Activated CD4-positive, alpha-beta memory T cell treated with anti-CD3 and anti-CD28 coated beads for 36 hours (primary cell): ENCODE measurements at regions not wholly inside any gene's neighbourhood (a gene's known extent, or its start where the extent isn't known, plus 50 kb on each side); places are given as distances from the start of the nearest gene placed in this dataset.

Source experiments
- CTCF ChIA-PET: fragments of 350-600 bp; sonication (Branson Sonifier 250); formaldehyde crosslinking; loops from one replicate; lab custom pipeline; 2021; ENCODE audit warnings: antibody characterized with exemption, inconsistent platforms; lab: Charles Lee
- POLR2A ChIA-PET: fragments of 350-600 bp; sonication (Branson Sonifier 250); formaldehyde crosslinking; loops from one replicate; lab custom pipeline; 2021; ENCODE audit warnings: antibody characterized with exemption; lab: Charles Lee
- DNase-seq: peaks from one replicate; pipeline ENCODE4 v3.0.0-alpha.2; 2020
- H3K27ac Mint-ChIP-seq: one replicate; pipeline ENCODE4 v1.8.0; 2021; ENCODE audit warnings: mixed read lengths
- H3K27me3 Mint-ChIP-seq: one replicate; pipeline ENCODE4 v1.8.0; 2021; ENCODE audit warnings: mixed read lengths
- H3K36me3 Mint-ChIP-seq: one replicate; pipeline ENCODE4 v1.8.0; 2021; ENCODE audit warnings: mixed read lengths
- H3K4me1 Mint-ChIP-seq: one replicate; pipeline ENCODE4 v1.8.0; 2021; ENCODE audit warnings: low read depth, mixed read lengths
- H3K4me3 Mint-ChIP-seq: one replicate; pipeline ENCODE4 v1.8.0; 2021; ENCODE audit warnings: mild to moderate bottlenecking, mixed read lengths
- H3K9me3 Mint-ChIP-seq: one replicate; pipeline ENCODE4 v1.8.0; 2021; ENCODE audit warnings: mixed read lengths
- intact Hi-C: fragments of 100-400 bp; cut with micrococcal nuclease; formaldehyde crosslinking; loops from one replicate; pipeline ENCODE4 v1.15.1; 2023

- H3K27ac Mint-ChIP-seq: peak overlapping the region; percentile 14
- no peaks in the 10 kb centered on the region for H3K36me3 Mint-ChIP-seq
- no peaks in the 10 kb centered on the region for H3K9me3 Mint-ChIP-seq
- CTCF ChIA-PET: no interaction called here
- intact Hi-C loops: no loop called here
- H3K4me1 Mint-ChIP-seq: peaks cover 44% of the 10 kb centered on the region
- POLR2A ChIA-PET: no interaction called here
- no peak overlapping the region for H3K4me3 Mint-ChIP-seq
- no peak for DNase-seq
- H3K27me3 Mint-ChIP-seq: no peaks in the 10 kb centered on the region
Observed at GRCh38 chr11:95717314-95717713, 72.3 kb downstream of the FAM76B start.

- intact Hi-C loops: no loop called here
- H3K4me3 Mint-ChIP-seq: no peak overlapping the region
- CTCF ChIA-PET: interaction anchor here (0.9 to 15.1 kb wide), 3 partner anchors 10 to 562 kb away, joined by 4 to 389 read pairs (median 34); no protein-coding TSS in a partner anchor
- POLR2A ChIA-PET: interaction anchor here (0.9 to 1.1 kb wide), 2 partner anchors 8 to 562 kb away, joined by 3 to 4 read pairs; no protein-coding TSS in a partner anchor
- H3K36me3 Mint-ChIP-seq: no peaks in the 10 kb centered on the region
- H3K9me3 Mint-ChIP-seq: no peaks in the 10 kb centered on the region
- peak overlapping the region; percentile 43 for H3K27ac Mint-ChIP-seq
- peaks cover 55% of the 10 kb centered on the region for H3K4me1 Mint-ChIP-seq
- DNase-seq: no peak
- no peaks in the 10 kb centered on the region for H3K27me3 Mint-ChIP-seq
Observed at GRCh38 chr11:95716266-95716665, 73.3 kb downstream of the FAM76B start.

GRCh38 chr11:95715777-95716241, 73.8 kb downstream of the FAM76B start:
- intact Hi-C loops: loop anchor here (1.0 to 2.0 kb wide), 3 partner anchors 16 to 73 kb away; partner anchors contain the start of gene FAM76B
- POLR2A ChIA-PET: interaction anchor here (0.9 to 1.1 kb wide), 2 partner anchors 9 to 561 kb away, joined by 3 to 4 read pairs; no protein-coding TSS in a partner anchor

GRCh38 chr11:95714843-95715776, 74.5 kb downstream of the FAM76B start:
- ChIA-PET POLR2A (interaction anchor here (0.9 to 1.1 kb wide), 2 partner anchors 9 to 561 kb away, joined by 3 to 4 read pairs; no protein-coding TSS in a partner anchor), CTCF (interaction anchor here (0.7 to 15.1 kb wide), 6 partner anchors 9 to 561 kb away, joined by 3 to 389 read pairs (median 6); no protein-coding TSS in a partner anchor)
- Mint-ChIP-seq H3K4me3 (no peak overlapping the region), H3K9me3 (no peaks in the 10 kb centered on the region), H3K4me1 (peaks cover 55% of the 10 kb centered on the region), H3K27ac (no peak overlapping the region), H3K36me3 (no peaks in the 10 kb centered on the region), H3K27me3 (no peaks in the 10 kb centered on the region)
- intact Hi-C loops: loop anchor here (1.0 to 5.0 kb wide), 4 partner anchors 15 to 712 kb away; partner anchors contain the start of gene FAM76B
- DNase-seq: no peak

More at GRCh38 chr11:95715777-95716241, 73.8 kb downstream of the FAM76B start:
- no peak overlapping the region for H3K4me3 Mint-ChIP-seq
- no peaks in the 10 kb centered on the region for H3K27me3 Mint-ChIP-seq
- H3K4me1 Mint-ChIP-seq: peaks cover 59% of the 10 kb centered on the region
- peak overlapping the region; percentile 43 for H3K27ac Mint-ChIP-seq
- DNase-seq: peak; percentile 71
- no peaks in the 10 kb centered on the region for H3K36me3 Mint-ChIP-seq
- H3K9me3 Mint-ChIP-seq: no peaks in the 10 kb centered on the region
- CTCF ChIA-PET: interaction anchor here (0.7 to 15.1 kb wide), 6 partner anchors 10 to 562 kb away, joined by 3 to 389 read pairs (median 6); no protein-coding TSS in a partner anchor

- Mint-ChIP-seq H3K9me3 (no peaks in the 10 kb centered on the region), H3K27ac (no peak overlapping the region), H3K4me3 (no peak overlapping the region), H3K4me1 (peaks cover 47% of the 10 kb centered on the region), H3K27me3 (no peaks in the 10 kb centered on the region), H3K36me3 (no peaks in the 10 kb centered on the region)
- no peak for DNase-seq
- ChIA-PET POLR2A (no interaction called here), CTCF (interaction anchor here (3.0 to 15.1 kb wide), 2 partner anchors 8 to 559 kb away, joined by 34 to 389 read pairs; no protein-coding TSS in a partner anchor)
- intact Hi-C loops: loop anchor here (5.0 kb wide), 1 partner anchor 714 kb away; no protein-coding TSS in a partner anchor
Observed at GRCh38 chr11:95713428-95713827, 76.2 kb downstream of the FAM76B start.

- no peak for DNase-seq
- Mint-ChIP-seq H3K4me1 (peaks cover 45% of the 10 kb centered on the region), H3K27me3 (no peaks in the 10 kb centered on the region), H3K27ac (peak overlapping the region; percentile 31), H3K9me3 (no peaks in the 10 kb centered on the region), H3K36me3 (no peaks in the 10 kb centered on the region), H3K4me3 (peak overlapping the region; percentile 1)
- CTCF ChIA-PET: interaction anchor here (1.0 to 15.1 kb wide), 2 partner anchors 10 to 558 kb away, joined by 3 to 389 read pairs; no protein-coding TSS in a partner anchor
- intact Hi-C loops: loop anchor here (5.0 kb wide), 1 partner anchor 715 kb away; no protein-coding TSS in a partner anchor
- POLR2A ChIA-PET: interaction anchor here (0.7 kb wide), 1 partner anchor 156 kb away, joined by 3 read pairs; no protein-coding TSS in a partner anchor
Observed at GRCh38 chr11:95711945-95712221, 77.7 kb downstream of the FAM76B start.

- Mint-ChIP-seq H3K27ac (peak overlapping the region; percentile 3), H3K4me1 (peaks cover 45% of the 10 kb centered on the region), H3K36me3 (no peaks in the 10 kb centered on the region), H3K9me3 (no peaks in the 10 kb centered on the region), H3K4me3 (peak overlapping the region; percentile 1), H3K27me3 (no peaks in the 10 kb centered on the region)
- ChIA-PET CTCF (interaction anchor here (1.0 to 15.1 kb wide), 3 partner anchors 9 to 557 kb away, joined by 3 to 389 read pairs (median 4); no protein-coding TSS in a partner anchor), POLR2A (interaction anchor here (0.7 to 0.9 kb wide), 2 partner anchors 31 to 155 kb away, joined by 3 read pairs; no protein-coding TSS in a partner anchor)
- intact Hi-C loops: loop anchor here (5.0 kb wide), 1 partner anchor 716 kb away; no protein-coding TSS in a partner anchor
- DNase-seq: peak; percentile 27
Observed at GRCh38 chr11:95711162-95711944, 78.2 kb downstream of the FAM76B start.

GRCh38 chr11:95708681-95709080, 80.9 kb downstream of the FAM76B start:
- H3K36me3 Mint-ChIP-seq: no peaks in the 10 kb centered on the region
- H3K27ac Mint-ChIP-seq: no peak overlapping the region
- POLR2A ChIA-PET: no interaction called here
- H3K9me3 Mint-ChIP-seq: no peaks in the 10 kb centered on the region
- peaks cover 22% of the 10 kb centered on the region for H3K4me1 Mint-ChIP-seq
- intact Hi-C loops: no loop called here
- CTCF ChIA-PET: interaction anchor here (15.1 kb wide), 1 partner anchor 555 kb away, joined by 389 read pairs; no protein-coding TSS in a partner anchor
- H3K27me3 Mint-ChIP-seq: no peaks in the 10 kb centered on the region
- no peak overlapping the region for H3K4me3 Mint-ChIP-seq
- no peak for DNase-seq

GRCh38 chr11:95706974-95707387, 82.6 kb downstream of the FAM76B start:
- DNase-seq: no peak
- Mint-ChIP-seq H3K36me3 (no peaks in the 10 kb centered on the region), H3K27me3 (no peaks in the 10 kb centered on the region), H3K4me1 (peaks cover 14% of the 10 kb centered on the region), H3K9me3 (no peaks in the 10 kb centered on the region), H3K27ac (no peak overlapping the region), H3K4me3 (no peak overlapping the region)
- CTCF ChIA-PET: interaction anchor here (1.0 to 15.1 kb wide), 13 partner anchors 8 to 619 kb away, joined by 3 to 389 read pairs (median 7); partner anchors contain the start of gene SESN3
- intact Hi-C loops: no loop called here
- POLR2A ChIA-PET: no interaction called here

GRCh38 chr11:95705485-95706124, 84.0 kb downstream of the FAM76B start:
- POLR2A ChIA-PET: interaction anchor here (0.8 to 1.2 kb wide), 3 partner anchors 149 to 555 kb away, joined by 3 read pairs; no protein-coding TSS in a partner anchor
- Mint-ChIP-seq H3K9me3 (no peaks in the 10 kb centered on the region), H3K27ac (no peak overlapping the region)

More at GRCh38 chr11:95705485-95706124, 84.0 kb downstream of the FAM76B start:
- H3K4me3 Mint-ChIP-seq: no peak overlapping the region
- H3K36me3 Mint-ChIP-seq: no peaks in the 10 kb centered on the region
- H3K4me1 Mint-ChIP-seq: peaks cover 13% of the 10 kb centered on the region
- CTCF ChIA-PET: interaction anchor here (0.5 to 15.1 kb wide), 90 partner anchors 9 to 737 kb away, joined by 3 to 389 read pairs (median 4); partner anchors contain the start of genes ENDOD1, SESN3 and SRSF8
- peak; percentile 91 for DNase-seq
- intact Hi-C loops: loop anchor here (1.0 to 2.0 kb wide), 4 partner anchors 59 to 554 kb away; partner anchors contain the start of gene SESN3
- no peaks in the 10 kb centered on the region for H3K27me3 Mint-ChIP-seq
